Natural killer cell (primary cell): ENCODE measurements at regions not wholly inside any gene's neighbourhood (a gene's known extent, or its start where the extent isn't known, plus 50 kb on each side); places are given as distances from the start of the nearest gene placed in this dataset.

Experiments
- ATAC-seq, 3 donors: fragments of 150-1000 bp in 2 of 3; fragments of 200-7000 bp in 1 of 3; cut with Tn5 transposase; 1 replicate in 1 of 3; 2 replicates in 2 of 3; pipeline ENCODE4 v1.10.0; 2021; ENCODE audit warnings: mild to moderate bottlenecking in 2 of 3, moderate library complexity in 2 of 3
- DNase-seq, 2 donors: peaks; one replicate each; pipeline versions ENCODE4 v3.0.0 to v3.0.0-alpha.2; 2013 to 2021; ENCODE audit warnings: mixed read lengths in 1 of 2
- H3K27ac ChIP-seq: one replicate; pipeline ENCODE4 v1.5.1; 2013; ENCODE audit warnings: mild to moderate bottlenecking, low read length
- H3K27me3 ChIP-seq: one replicate; pipeline ENCODE4 v1.6.1; 2013; ENCODE audit warnings: low read length; ENCODE audit not compliant: control insufficient read depth, insufficient read depth
- H3K36me3 ChIP-seq: one replicate; pipeline ENCODE4 v1.6.1; 2013; ENCODE audit warnings: low read length; ENCODE audit not compliant: control insufficient read depth, insufficient read depth
- H3K4me1 ChIP-seq: one replicate; pipeline ENCODE4 v1.6.1; 2013; ENCODE audit warnings: low read length; ENCODE audit not compliant: control insufficient read depth, insufficient read depth
- H3K4me3 ChIP-seq: one replicate; pipeline ENCODE4 v1.5.1; 2013; ENCODE audit warnings: low read length
- H3K9me3 ChIP-seq: one replicate; pipeline ENCODE4 v1.6.1; 2013; ENCODE audit warnings: low read length; ENCODE audit not compliant: control insufficient read depth, insufficient read depth
- H3K27ac Mint-ChIP-seq, 2 donors: one replicate each; pipeline ENCODE4 v1.8.0; 2022; ENCODE audit warnings: mild to moderate bottlenecking in 2 of 2, mixed read lengths in 2 of 2, moderate library complexity in 1 of 2
- H3K27me3 Mint-ChIP-seq, 2 donors: one replicate each; pipeline ENCODE4 v1.8.0; 2022; ENCODE audit warnings: low read depth in 2 of 2, mixed read lengths in 2 of 2
- H3K36me3 Mint-ChIP-seq: one replicate; pipeline ENCODE4 v1.8.0; 2022; ENCODE audit warnings: mixed read lengths
- H3K4me1 Mint-ChIP-seq, 2 donors: one replicate each; pipeline ENCODE4 v1.8.0; 2022; ENCODE audit warnings: mixed read lengths in 2 of 2
- H3K4me3 Mint-ChIP-seq: one replicate; pipeline ENCODE4 v1.8.0; 2022; ENCODE audit warnings: mild to moderate bottlenecking, moderate library complexity, mixed read lengths
- H3K9me3 Mint-ChIP-seq, 2 donors: one replicate each; pipeline ENCODE4 v1.8.0; 2022; ENCODE audit warnings: mixed read lengths in 2 of 2
- CTCF ChIP-seq: fragments of 200-600 bp; IDR thresholded peaks from one replicate; pipeline ENCODE4 v1.8.0; 2022; ENCODE audit warnings: antibody characterized with exemption
- WGBS: methylation state at CpG from one replicate; pipeline ENCODE4 v1.1.7; 2013; ENCODE audit warnings: missing lambda C conversion rate; ENCODE audit not compliant: insufficient coverage; 5-methylcytosine and 5-hydroxymethylcytosine counted together
- intact Hi-C: fragments of 100-400 bp; cut with micrococcal nuclease; formaldehyde crosslinking; loops from one replicate; pipeline ENCODE4 v1.14.2; 2022

- no peaks in the 10 kb centered on the region for H3K4me1 ChIP-seq
- Mint-ChIP-seq H3K9me3 (no peaks in the 10 kb centered on the region), H3K4me3 (no peak overlapping the region), H3K4me1 (no peaks in the 10 kb centered on the region), H3K27me3 (peaks cover 8 to 27% of the 10 kb centered on the region in 2 donors), H3K27ac (no peak overlapping the region), H3K36me3 (no peaks in the 10 kb centered on the region)
- no peaks in the 10 kb centered on the region for H3K27me3 ChIP-seq
- no peaks in the 10 kb centered on the region for H3K9me3 ChIP-seq
- intact Hi-C loops: no loop called here
- no peak overlapping the region for H3K27ac ChIP-seq
- ATAC-seq (no peak), DNase-seq (no peak)
- no peaks in the 10 kb centered on the region for H3K36me3 ChIP-seq
- WGBS: 89% methylated on average over 3 of the region's 3 CpGs
- H3K4me3 ChIP-seq: no peak overlapping the region
- no peak for TF ChIP-seq CTCF
Measured at GRCh38 chr3:24725514-24726255, 231.0 kb upstream of the THRB start.

- no peak overlapping the region for H3K4me3 ChIP-seq
- peaks cover 8 to 26% of the 10 kb centered on the region in 2 donors for H3K27me3 Mint-ChIP-seq
- H3K27ac Mint-ChIP-seq: no peak overlapping the region
- no peak for TF ChIP-seq CTCF
- DNase-seq: no peak
- no peaks in the 10 kb centered on the region for H3K4me1 ChIP-seq
- H3K9me3 ChIP-seq: no peaks in the 10 kb centered on the region
- H3K4me3 Mint-ChIP-seq: no peak overlapping the region
- ATAC-seq: no peak
- intact Hi-C loops: no loop called here
- H3K36me3 ChIP-seq: no peaks in the 10 kb centered on the region
- no peaks in the 10 kb centered on the region for H3K4me1 Mint-ChIP-seq
- WGBS: 86% methylated on average over 1 of the region's 2 CpGs
- H3K27me3 ChIP-seq: no peaks in the 10 kb centered on the region
- no peak overlapping the region for H3K27ac ChIP-seq
- H3K9me3 Mint-ChIP-seq: no peaks in the 10 kb centered on the region
- H3K36me3 Mint-ChIP-seq: no peaks in the 10 kb centered on the region
Measured at GRCh38 chr3:24726423-24726822, 231.8 kb upstream of the THRB start.

GRCh38 chr3:24730173-24730572 is 235.5 kb upstream of the THRB start:
- H3K9me3 Mint-ChIP-seq: no peaks in the 10 kb centered on the region
- no peak overlapping the region for H3K4me3 ChIP-seq
- no peak overlapping the region for H3K27ac ChIP-seq
- no peak overlapping the region for H3K4me3 Mint-ChIP-seq
- H3K36me3 ChIP-seq: no peaks in the 10 kb centered on the region
- H3K4me1 Mint-ChIP-seq: no peaks in the 10 kb centered on the region
- H3K4me1 ChIP-seq: no peaks in the 10 kb centered on the region
- ATAC-seq (no peak), DNase-seq (no peak)
- WGBS: no CpG with 5 or more reads among the region's 1 CpG
- H3K27me3 Mint-ChIP-seq: peaks cover 6 to 13% of the 10 kb centered on the region in 2 donors
- no peak for TF ChIP-seq CTCF
- H3K9me3 ChIP-seq: no peaks in the 10 kb centered on the region
- intact Hi-C loops: no loop called here
- H3K27ac Mint-ChIP-seq: no peak overlapping the region
- no peaks in the 10 kb centered on the region for H3K27me3 ChIP-seq
- H3K36me3 Mint-ChIP-seq: no peaks in the 10 kb centered on the region

- Mint-ChIP-seq H3K4me3 (no peak overlapping the region), H3K27ac (no peak overlapping the region), H3K27me3 (peaks cover 0 to 6% of the 10 kb centered on the region in 2 donors), H3K36me3 (no peaks in the 10 kb centered on the region), H3K9me3 (no peaks in the 10 kb centered on the region), H3K4me1 (no peaks in the 10 kb centered on the region)
- no peak for TF ChIP-seq CTCF
- intact Hi-C loops: no loop called here
- no peaks in the 10 kb centered on the region for H3K9me3 ChIP-seq
- DNase-seq (no peak), ATAC-seq (no peak)
- H3K4me3 ChIP-seq: no peak overlapping the region
- no peaks in the 10 kb centered on the region for H3K4me1 ChIP-seq
- no peaks in the 10 kb centered on the region for H3K36me3 ChIP-seq
- no peaks in the 10 kb centered on the region for H3K27me3 ChIP-seq
- H3K27ac ChIP-seq: no peak overlapping the region
Measured at GRCh38 chr3:24734019-24734418, 239.4 kb upstream of the THRB start.
